CD4-positive, alpha-beta T cell treated with Interleukin-1 beta for 1 hour (primary cell): ENCODE measurements at regions not wholly inside any gene's neighbourhood (a gene's known extent, or its start where the extent isn't known, plus 50 kb on each side); places are given as distances from the start of the nearest gene placed in this dataset.

Experiments
- DNase-seq, 2 donors: peaks; one replicate each; pipeline ENCODE4 v3.0.0-alpha.2; 2020 to 2022

GRCh38 chr15:39095218-39095879, 485.5 kb upstream of the THBS1 start:
- DNase-seq: no peak

DNA sequence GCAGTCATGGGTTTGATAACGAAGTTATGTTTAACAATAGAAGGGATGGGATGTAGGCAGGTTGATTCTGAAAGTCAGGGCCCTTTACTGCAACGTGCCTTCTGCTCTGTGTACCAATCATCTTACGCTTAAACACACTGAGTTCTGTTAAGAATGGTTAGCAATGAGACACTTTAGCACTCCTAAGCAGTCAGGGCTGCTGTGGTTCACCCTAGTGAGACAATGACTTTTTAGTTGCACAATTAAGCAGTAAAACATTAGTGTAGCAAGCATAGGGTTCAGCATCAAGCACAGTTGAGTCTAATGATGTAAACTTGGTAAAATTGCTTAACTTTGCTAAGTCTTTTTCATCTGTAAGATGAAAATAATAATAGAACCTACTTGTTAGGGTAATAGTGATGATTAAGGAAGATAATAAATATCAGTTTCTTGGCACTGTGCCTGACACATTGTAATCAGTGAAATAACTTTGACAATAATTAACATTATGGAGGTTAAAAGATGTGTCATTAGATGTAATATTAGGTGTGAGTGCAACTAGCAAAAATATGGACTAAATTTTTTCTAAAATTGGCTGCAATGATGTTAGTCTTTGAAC, 484.2 kb upstream of the THBS1 start:
- DNase-seq: no peak

GRCh38 chr15:39099524-39099923, 481.4 kb upstream of the THBS1 start:
- no peak for DNase-seq

- no peak for DNase-seq
Measured at GRCh38 chr15:39100106-39100660, 480.7 kb upstream of the THBS1 start.

- no peak for DNase-seq
Measured at GRCh38 chr15:39102431-39102830, 478.4 kb upstream of the THBS1 start.

- no peak for DNase-seq
Measured at GRCh38 chr15:39106950-39107349, 473.9 kb upstream of the THBS1 start.

DNA sequence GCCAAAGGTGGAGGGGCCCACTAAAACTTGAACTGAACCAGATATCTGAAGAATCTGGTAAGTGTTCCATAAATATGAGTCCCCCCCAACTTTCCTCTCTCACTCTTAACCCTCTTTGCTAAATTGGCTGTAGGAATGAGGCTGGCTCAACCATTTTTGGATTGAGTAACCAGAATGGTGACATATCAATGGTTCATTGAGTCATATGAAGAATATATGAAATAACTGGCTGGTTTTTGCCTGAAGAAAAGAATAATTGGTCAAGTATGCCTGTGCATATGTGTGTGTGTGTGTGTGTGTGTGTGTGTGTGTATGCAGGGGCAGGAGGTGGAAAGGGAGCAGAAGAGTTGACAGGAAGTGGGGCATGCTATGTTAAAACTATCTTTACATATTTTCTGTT, 472.9 kb upstream of the THBS1 start:
- no peak for DNase-seq

DNA sequence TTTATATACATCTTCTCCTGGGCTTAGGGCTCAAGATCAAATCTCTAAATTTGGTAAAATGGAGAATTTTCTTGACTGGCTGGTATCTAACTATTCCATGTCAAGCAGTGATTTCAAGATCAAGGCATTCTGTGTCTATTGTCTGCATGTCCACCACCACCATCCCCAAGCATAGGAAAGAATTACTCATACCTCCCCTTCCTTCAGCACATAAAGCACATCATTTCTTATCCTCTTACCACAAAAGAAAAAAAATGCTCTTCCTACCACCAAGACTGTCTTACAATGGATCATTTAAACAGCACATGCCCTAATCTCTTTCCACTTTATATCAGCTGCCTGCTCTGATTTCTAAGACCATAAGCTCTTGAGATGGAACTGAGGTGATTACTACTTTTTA, 470.5 kb upstream of the THBS1 start:
- DNase-seq: no peak

GRCh38 chr15:39110746-39111145, 470.1 kb upstream of the THBS1 start:
- no peak for DNase-seq

GRCh38 chr15:39113741-39114140, 467.1 kb upstream of the THBS1 start:
- DNase-seq: no peak

DNA sequence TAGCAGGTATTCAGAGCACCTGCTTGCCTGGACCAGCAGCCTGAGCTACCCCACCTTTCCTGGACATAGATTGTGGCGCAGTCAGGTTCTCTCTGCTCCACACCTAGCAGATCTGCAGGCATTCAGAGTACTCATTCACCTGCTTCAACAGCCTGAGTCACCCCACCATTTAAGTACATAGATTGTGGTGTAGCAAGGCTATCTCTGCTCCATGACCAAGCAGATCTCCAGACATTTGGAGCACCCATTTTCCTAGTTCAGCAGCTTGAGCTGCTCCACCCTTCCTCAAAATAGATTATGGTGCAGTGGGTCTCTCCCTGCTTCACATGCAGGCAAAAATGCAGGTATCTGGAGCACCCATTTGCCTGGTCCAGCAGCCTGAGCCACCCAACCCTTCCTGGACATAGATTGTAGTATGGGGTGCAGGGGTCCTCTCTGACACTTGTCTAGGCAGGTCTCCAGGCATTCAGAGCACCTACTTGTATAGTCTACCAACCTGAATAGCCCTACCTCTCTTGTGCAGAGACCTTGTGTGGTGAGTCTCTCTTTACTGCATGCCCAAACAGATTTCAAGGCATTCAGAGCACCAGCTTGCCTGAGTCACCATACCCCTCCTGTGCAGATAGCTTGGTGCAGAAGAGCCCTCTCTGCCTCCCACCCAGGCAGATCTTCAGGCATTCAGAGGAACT, 466.0 kb upstream of the THBS1 start:
- no peak for DNase-seq

GRCh38 chr15:39115379-39116057, 465.4 kb upstream of the THBS1 start:
- DNase-seq: no peak

- no peak for DNase-seq
Measured at GRCh38 chr15:39118510-39118909, 462.4 kb upstream of the THBS1 start.

- no peak for DNase-seq
Measured at GRCh38 chr15:39124155-39124552, 456.7 kb upstream of the THBS1 start.

DNA sequence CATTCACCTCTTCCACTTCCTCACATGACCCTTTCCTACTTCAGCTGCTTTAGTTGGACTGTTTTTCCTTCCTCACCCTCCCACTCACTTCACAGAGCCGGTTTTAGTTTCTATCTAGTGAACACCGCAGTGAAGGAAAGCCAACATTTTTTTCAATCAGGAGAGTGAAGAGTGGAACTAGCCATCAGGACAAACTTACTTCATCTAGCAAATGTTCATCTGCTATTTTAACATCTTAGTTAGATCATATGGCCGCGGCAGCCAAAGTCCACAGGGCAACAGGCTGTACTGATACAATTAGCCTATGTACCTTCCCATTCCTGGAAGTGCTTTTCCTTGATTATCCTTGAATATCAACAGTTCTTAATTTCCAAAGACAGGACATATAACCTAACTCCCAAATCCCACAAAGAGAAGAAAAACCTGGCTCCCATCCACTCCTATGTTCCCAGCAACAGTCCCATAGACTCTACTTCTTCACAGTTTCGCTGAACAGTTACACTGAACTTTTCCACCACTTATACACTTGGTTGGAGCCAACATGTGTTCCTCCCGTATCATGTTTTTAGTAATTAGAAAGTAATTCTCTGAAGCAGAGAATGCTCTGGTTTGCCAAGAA, 456.2 kb upstream of the THBS1 start:
- DNase-seq: no peak

GRCh38 chr15:39125226-39125625, 455.7 kb upstream of the THBS1 start:
- no peak for DNase-seq

DNA sequence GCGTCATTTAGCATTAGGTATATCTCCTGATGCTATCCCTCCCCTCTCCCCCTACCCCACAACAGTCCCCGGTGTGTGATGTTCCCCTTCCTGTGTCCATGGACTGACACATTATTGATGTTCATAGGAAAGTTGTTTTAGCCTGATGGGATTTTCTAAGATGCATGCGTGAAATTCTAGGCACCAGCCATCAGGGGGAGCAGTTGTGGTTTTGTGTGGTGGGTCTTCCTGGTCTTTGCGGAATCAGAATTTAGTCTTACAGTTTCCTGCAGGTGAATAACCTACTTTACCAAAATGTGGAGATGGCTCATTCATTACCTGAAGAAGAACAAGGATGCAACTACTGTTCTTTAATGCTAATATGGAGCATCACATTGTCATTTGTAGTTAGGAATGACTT, 455.0 kb upstream of the THBS1 start:
- DNase-seq: peak in 1 of 2 donors; percentile 25

DNA sequence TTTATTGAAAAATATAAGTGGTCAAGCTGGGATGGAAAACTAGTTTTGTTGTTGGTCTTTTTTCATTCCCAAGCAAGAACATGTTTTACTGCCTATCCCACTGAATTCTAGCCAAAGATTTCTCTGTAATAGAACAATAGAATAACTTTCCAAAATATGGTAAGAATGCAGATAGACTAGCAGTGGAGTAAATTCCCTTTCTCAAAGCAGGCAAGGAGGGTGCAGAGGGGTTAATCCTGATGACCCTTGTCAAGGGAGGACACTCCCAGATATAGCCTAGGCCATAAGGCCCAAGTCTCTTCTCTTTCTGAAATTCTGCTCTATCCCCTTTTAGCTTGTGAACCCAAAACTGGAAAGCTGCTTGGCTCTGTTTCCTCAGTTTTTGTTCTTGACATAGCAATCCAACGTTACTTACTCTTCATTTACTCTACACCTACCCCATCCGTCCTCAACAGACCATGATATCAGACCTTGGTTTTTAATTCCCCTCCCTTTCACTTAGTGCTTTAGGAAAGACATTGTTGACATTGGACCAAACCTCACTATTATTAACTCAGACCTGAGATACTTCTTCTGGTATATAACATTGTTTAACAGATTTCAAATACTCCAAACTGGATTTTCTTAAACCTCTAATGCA, 453.6 kb upstream of the THBS1 start:
- no peak for DNase-seq

DNA sequence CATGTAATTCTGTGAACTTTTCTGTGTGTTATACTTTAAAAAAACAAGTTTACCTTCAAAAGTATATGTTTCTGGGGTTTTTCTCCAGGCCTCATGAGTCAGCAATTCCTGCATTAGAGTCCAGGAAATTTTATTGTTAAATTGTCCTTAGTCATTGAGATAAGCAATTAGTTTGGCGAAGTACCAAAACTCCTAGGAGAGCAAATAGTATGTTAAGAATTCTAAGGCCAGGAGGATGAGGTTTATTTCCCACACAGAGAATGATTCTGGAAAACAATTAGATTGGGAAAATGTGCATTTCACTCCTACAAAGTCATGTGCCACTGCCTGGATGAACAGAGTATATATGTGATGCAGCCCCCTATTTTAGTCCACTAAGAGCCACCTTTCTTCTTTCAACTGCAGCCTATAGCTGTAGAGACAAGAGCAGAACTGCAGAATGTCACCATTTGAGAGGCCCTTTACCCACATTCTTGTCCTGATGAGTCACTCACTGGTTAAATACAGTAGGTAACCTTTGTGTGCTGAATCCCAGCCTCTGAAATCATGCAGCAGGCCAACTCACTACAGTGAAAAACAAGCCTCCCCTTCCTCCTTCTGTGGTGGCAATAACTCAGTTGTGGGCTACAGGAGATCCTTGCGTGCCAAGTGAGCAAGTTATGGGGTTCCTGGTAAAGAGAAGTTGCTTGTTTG, 452.8 kb upstream of the THBS1 start:
- no peak for DNase-seq

- DNase-seq: no peak
Measured at GRCh38 chr15:39128746-39129145, 452.1 kb upstream of the THBS1 start.

DNA sequence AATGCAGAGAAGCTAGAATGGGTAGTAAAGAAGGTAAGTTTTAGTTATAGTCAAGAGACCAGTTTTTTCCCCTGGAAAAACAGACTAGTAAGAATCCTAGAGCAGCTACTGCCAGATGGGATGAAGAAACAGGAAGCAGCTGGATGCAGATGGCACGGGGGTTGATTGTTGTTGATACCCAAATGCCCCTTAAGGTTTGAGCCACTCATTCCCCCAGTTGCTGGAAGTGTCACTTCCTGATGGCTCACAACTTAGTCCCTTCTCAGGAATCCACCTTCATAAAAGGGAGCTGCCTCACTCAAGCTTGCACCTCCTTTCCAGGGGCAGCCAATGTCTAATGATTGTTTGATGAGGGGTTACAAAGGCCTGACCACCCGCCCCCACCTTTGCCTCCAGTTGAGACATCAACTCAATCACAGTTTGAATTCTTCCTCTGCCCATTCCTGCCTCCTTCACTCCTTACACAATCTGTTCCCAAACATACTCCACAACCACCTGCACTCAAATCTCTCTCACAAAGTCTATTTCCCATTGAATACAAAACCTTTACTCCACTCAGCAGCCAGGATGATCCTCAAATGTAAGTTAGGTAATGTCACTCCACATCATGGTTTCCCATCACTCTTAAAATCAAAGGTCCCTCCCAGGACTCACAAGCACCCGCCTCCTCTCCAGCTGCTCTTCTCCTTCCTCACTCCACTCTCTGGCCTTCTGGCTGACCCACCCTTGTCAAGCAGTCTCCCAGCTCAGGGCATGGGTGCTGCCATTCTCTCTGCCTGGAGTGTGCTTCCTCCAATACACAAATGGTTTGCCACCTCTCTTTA, 450.1 kb upstream of the THBS1 start:
- no peak for DNase-seq
